Head of caudate nucleus (tissue), 42 donors: ENCODE measurements at regions not wholly inside any gene's neighbourhood (a gene's known extent, or its start where the extent isn't known, plus 50 kb on each side); places are given as distances from the start of the nearest gene placed in this dataset.
"Not testable (repeated sequence)": the region's sequence is repeated elsewhere in the genome, so short reads cannot be mapped to it uniquely, and the experiment has no call there.

Experiments used
- DNase-seq, 42 donors: peaks; one replicate each; pipeline versions ENCODE4 v3.0.0 to v3.0.0-alpha.2; 2020 to 2021; ENCODE audit warnings: mixed read lengths in 7 of 42
- intact Hi-C: fragments of 100-400 bp; cut with DNase I; formaldehyde crosslinking; loops from one replicate; pipeline ENCODE4 v1.15.0; 2022

- intact Hi-C loops, result no loop called here
Measured at GRCh38 chr16:52128361-52128760, 418.6 kb downstream of the TOX3 start.

GRCh38 chr16:52123842-52124241 is 423.1 kb downstream of the TOX3 start:
- DNase-seq, result no peak

More at GRCh38 chr16:52128361-52128760, 418.6 kb downstream of the TOX3 start:
- peak in 16 of 42 donors; percentile 4 to 48 (median 18) for DNase-seq

GRCh38 chr16:52123061-52123839 is 423.7 kb downstream of the TOX3 start:
- no peak for DNase-seq
- intact Hi-C loops, result no loop called here

More at GRCh38 chr16:52123842-52124241, 423.1 kb downstream of the TOX3 start:
- intact Hi-C loops, result no loop called here

GRCh38 chr16:52117171-52117570 is 429.8 kb downstream of the TOX3 start:
- no peak for DNase-seq
- intact Hi-C loops, result no loop called here

GRCh38 chr16:52114379-52114778 is 432.6 kb downstream of the TOX3 start:
- DNase-seq, result no peak
- intact Hi-C loops, result no loop called here

- intact Hi-C loops, result no loop called here
- DNase-seq, result no peak
Measured at GRCh38 chr16:52113533-52114183, 433.3 kb downstream of the TOX3 start.

- intact Hi-C loops, DNase-seq: not testable (repeated sequence)
Measured at GRCh38 chr16:52104993-52105392, 441.9 kb downstream of the TOX3 start.

DNA sequence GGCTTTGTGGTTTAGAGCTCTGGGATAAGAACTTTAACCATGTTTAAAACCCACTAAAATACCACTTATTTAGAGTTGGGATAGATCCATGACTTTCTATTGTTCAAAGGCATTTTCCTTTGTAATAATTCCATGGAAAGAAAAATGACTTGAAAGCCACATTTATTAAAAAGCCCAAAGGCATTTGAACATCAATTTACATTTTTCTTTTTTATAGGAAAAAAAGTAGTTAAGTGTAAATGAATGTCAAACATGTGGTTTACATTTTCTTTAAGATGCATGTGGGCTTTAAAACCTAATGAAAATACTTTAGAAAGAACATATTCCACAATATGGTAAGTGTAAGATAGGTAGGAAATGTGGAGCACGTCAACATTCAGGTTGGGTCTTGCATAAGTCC is 443.2 kb downstream of the TOX3 start:
- DNase-seq, result no peak
- intact Hi-C loops, result no loop called here

DNA sequence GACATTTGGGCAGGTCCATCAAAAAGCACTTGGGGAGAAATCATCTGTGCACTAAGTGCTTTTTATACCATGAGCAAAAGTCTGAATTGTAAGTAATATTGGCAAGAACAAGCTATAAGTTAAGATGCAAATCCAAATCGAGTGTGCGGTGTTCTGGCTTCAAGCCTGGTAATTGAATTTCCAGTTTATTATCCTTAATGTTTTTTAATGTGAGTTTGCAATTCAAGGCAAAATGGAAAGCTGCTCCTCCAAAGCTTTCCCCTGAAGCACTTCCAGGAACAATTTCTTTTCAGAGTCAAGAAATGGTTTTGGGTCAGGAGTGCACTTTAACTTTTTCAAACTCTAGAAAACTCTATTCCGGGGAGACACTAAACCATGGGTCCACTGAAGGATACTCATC is 445.7 kb downstream of the TOX3 start:
- intact Hi-C loops, result no loop called here
- no peak for DNase-seq

DNA sequence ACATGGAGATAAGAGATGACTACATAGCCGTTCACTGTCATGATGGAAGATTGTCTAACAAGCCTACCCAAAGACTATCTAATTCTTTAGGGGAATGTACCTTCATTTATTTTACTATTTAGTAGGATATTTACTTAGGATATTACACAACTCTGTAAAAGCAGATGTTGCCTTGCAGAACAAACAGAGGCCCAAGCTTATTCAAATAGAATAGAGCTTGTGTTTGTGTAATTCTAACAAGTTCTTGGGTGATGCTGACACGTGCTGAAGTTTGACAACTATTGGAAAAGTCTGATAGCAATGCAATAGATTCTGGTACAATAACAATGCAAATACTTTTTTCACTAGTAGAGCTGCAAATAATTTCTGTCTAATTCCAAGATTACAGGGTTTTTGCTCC is 447.6 kb downstream of the TOX3 start:
- DNase-seq, result no peak
- intact Hi-C loops, result no loop called here

GRCh38 chr16:52095471-52095870 is 451.5 kb downstream of the TOX3 start:
- DNase-seq, result no peak
- intact Hi-C loops, result no loop called here

DNA sequence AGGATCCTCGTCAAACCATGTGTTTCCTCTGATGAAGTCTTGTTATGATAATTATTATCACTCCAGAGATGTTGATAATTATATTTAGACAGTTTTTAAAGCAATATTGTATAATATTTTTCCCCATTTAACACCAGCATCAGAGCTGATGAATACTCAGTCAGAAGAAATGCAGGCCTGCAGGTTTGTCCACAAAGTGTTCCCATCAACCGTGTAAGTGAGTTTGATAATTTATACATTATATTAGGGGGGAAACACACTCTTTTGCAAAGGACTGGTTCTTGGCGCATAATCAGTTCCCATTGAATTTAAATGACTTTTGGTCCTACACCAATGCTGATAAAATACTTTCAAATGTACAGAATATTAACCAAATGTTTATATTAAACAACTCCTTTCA is 454.8 kb downstream of the TOX3 start:
- intact Hi-C loops, result no loop called here
- no peak for DNase-seq

GRCh38 chr16:52090080-52090479 is 456.9 kb downstream of the TOX3 start:
- intact Hi-C loops, result no loop called here
- no peak for DNase-seq

GRCh38 chr16:52089476-52089875 is 457.5 kb downstream of the TOX3 start:
- intact Hi-C loops, result no loop called here
- no peak for DNase-seq

DNA sequence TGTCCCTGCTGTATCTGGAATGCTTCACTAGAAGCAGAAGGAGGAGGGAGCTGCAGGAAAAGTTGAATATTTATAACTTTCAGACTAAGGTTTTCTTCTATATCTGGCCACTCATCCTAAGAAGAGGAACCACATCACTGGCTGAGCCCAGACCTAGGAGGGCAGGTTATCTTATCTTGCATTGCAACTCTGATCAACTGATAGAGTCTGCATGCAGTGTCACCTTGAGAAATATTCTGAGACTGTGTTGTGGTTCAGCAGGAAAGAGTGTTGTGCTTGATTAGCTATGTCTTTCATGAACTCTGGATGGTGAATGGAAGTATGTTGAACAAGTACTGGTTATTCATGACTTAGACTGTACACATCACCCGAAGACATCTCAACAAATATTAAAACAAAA is 460.0 kb downstream of the TOX3 start:
- DNase-seq, result no peak
- intact Hi-C loops, result no loop called here

GRCh38 chr16:52078716-52079655 is 468.0 kb downstream of the TOX3 start:
- peak in 18 of 42 donors; percentile 7 to 52 (median 24) for DNase-seq
- intact Hi-C loops, result no loop called here

GRCh38 chr16:52077607-52078006 is 469.3 kb downstream of the TOX3 start:
- DNase-seq, result no peak
- intact Hi-C loops, result no loop called here

- peak in 10 of 42 donors; percentile 7 to 40 (median 20) for DNase-seq
- intact Hi-C loops, result no loop called here
Measured at GRCh38 chr16:52076801-52077201, 470.1 kb downstream of the TOX3 start.

- intact Hi-C loops, result no loop called here
Measured at GRCh38 chr16:52076332-52076731, 470.6 kb downstream of the TOX3 start.

DNA sequence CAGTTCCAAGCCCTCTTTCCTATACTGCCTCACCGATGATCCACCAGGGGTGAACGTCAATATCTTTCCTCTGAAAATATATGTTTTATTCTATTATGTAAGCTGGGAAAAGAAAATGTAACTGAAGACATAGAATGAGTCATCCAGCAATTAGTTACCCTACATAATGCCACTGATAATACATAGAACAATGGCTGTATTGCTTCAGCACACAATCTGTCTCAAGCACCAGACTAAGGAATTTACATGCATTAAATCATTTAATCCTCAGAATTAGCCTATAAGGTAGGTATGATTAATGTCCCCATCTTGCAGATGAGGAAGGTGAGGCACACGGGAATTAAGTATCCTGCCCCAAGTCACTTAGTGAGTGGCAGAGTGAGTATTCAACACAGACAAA is 472.8 kb downstream of the TOX3 start:
- intact Hi-C loops, result no loop called here

More at GRCh38 chr16:52076332-52076731, 470.6 kb downstream of the TOX3 start:
- DNase-seq, result no peak

More for the DNA sequence above, 472.8 kb downstream of the TOX3 start:
- DNase-seq, result no peak
